ENCODE measurements at regions not wholly inside any gene's neighbourhood (a gene's known extent, or its start where the extent isn't known, plus 50 kb on each side); places are given as distances from the start of the nearest gene placed in this dataset.

- TF ChIP-seq CTCF (IDR thresholded peaks at IDR 0.05), result no peak
- TF ChIP-seq ZFX (IDR thresholded peaks at IDR 0.05; ENCODE audit: borderline replicate concordance), result no peak
Observed at GRCh38 chrX:10102046-10102704, 54.6 kb upstream of the CLCN4 start.

Data from 22Rv1 (cell line).